Activated naive CD4-positive, alpha-beta T cell (primary cell): ENCODE measurements at regions not wholly inside any gene's neighbourhood (a gene's known extent, or its start where the extent isn't known, plus 50 kb on each side); places are given as distances from the start of the nearest gene placed in this dataset.
"Not testable (repeated sequence)": the region's sequence is repeated elsewhere in the genome, so short reads cannot be mapped to it uniquely, and the experiment has no call there.

Experiments
- DNase-seq, 4 experiments: peaks; one replicate each; lab custom pipeline; 2025; lab: John Stamatoyannopoulos, UW

DNA sequence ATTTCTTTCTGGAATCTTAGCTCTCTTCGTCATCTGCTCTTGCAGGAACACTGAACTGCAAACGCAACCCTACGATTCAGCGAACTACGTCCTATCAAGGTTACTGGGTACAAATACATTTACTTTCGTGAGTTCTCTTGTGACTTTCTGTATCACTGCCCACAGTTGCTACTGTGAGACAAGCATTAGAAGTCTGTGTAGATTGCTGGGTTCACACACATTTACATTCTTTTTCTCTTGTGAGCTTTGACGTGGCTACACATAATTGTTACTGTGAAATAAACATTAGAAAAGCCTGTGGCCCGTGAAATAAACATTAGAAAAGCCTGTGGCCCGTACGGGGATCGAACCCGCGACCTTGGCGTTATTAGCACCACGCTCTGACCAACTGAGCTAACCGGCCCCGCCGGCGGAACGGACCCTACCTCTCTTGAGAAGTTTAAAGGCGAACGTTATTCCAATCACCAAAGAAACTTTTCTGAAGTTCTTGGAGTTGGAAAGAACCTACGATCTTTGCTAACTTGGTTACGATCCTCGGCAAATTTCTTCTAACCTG is 61.2 kb upstream of the ZNF322 start:
- not testable (repeated sequence) for DNase-seq

DNA sequence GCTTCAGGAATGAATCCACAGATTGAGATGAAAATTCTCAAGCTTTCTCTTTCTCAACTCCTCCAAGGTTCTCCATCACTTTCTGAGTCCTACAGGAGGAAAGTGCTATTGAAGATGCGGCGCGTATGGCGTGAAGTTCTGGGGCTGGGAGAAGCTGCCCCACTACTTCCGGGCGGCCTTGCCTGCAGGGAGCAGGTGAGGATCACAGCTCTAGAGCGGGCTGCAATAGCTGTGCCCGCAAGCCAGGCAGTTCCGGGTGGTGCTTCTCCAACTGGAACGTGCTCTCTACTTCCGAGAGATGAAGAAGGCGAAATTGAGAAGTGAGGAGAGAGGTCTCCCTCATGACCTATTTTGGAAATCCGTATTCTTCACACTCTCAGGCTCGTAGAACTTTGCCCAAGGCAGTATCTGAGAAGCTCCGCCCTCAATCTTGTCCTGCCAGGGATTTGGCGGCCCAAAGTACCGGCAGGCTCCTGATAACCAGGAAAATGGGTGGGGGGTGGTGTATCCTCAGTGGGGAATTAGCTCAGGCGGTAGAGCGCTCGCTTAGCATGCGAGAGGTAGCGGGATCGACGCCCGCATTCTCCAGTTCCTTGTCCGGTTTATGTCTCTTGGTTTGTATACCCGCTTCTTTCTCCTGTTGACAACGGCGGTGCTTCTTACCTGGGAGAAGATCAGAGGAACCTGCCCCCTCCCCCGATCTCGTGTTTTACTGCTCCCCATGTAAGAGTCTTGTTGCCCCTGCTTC is 70.6 kb upstream of the ZNF322 start:
- DNase-seq = not testable (repeated sequence)

DNA sequence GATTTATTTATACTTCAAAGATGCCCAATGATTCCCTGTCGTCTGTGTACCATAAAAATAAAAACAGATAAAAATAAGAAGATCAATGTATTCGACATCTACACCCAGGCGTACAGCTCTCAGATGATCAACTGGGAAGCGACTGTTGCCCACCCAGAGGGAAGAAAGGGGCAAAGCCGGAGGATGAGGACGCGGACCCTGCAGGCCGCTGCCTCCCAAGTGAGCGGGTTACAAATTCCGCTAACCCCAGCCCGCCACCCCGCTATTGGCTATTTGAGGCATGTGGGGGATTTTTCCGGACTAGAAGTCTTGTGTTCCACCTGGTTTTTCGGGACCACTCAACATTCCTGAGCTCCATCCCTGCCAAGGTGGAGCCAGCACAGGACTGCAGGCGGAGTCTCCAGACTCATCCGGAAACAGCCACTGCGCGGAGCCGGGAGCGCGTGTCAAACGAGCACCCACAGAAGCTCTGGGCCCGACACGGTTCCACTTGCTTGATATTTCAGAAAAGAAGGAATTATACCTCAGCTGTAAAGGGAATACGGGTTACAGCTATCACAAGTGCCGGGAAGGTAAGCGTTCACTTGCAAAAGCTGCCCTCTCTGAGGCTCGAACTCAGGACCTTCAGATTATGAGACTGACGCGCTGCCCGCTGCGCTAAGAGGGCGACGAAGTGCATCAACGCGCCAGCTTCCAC is 75.4 kb upstream of the ZNF322 start:
- not testable (repeated sequence) for DNase-seq

DNA sequence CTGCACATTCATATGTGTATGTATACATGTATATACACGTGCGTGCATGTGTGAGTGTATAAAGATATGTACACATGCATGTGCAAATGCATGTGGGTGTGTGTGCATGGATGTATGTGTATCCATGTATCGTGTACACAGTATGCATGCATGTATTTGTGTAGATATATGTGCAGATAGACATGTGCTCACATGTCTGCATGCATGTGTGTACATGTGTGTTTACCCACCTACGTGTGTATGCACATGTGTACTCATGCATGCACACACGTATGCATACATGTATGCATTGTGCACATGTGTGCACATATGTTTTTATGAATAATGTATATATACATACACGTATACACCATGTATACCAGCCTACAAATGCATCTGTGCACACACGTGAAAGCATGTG is 80.3 kb upstream of the ZNF322 start:
- no peak for DNase-seq

DNA sequence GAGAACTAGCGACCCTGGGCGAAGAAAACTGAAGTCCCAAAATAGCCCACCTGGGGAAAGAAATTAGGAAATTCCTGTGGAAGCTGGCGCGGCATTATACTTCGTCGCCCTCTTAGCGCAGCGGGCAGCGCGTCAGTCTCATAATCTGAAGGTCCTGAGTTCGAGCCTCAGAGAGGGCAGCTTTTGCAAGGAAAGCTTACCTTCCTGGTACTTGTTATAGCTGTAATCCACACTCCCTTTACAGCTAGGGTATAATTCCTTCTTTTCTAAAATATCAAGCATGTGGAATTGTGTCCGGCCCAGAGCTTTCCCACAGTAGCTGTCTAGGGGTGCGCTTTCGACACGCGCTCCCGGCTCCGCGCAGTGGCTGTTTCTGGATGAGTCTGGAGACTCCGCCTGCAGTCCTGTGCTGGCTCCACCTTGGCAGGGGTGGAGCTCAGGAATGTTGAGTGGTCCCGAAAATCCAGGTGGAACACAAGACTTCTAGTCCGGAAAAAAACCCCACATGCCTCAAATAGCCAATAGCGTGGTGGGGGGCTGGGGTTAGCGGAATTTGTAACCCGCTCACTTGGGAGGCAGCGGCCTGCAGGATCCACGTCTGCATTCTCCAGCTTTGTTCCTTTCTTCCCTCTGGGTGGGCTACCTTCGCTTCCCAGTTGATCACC is 83.7 kb upstream of the ZNF322 start:
- DNase-seq = no peak

DNA sequence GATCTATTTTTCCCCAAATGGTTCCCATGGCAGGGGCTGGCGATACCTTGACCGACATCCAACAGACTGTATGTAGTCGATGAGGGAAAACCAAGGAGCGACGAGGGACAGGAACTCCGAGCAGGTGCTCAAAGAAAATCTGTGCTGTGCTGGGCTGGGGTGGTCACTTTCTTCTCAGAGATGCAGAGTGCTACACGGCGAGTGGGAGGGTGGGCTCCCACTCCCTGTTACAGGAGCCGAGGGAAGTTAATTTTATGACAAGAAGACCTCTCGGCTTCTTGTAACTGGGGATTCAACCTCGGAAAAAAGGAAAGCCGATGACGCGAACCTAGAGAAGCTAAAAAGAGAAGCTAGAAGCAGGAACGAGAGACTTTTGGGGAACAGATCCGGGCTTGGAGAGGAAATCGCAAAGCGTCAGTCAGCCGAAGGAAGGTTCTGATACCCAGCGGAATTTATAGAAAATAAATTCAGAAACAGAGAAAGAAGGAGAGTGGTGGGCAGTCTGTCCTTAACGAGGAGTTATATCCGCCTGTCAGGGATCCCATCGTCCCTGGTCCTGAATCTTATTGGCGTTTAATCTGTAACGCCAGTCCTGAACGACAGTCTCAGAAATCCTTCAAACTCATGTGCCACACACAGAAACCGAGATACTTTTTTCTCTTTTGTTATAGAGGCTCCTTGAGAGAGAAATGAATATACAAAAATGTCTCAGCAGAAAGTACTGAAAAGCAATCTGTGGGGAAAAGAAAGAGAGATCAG is 84.6 kb upstream of the ZNF322 start:
- no peak for DNase-seq

DNA sequence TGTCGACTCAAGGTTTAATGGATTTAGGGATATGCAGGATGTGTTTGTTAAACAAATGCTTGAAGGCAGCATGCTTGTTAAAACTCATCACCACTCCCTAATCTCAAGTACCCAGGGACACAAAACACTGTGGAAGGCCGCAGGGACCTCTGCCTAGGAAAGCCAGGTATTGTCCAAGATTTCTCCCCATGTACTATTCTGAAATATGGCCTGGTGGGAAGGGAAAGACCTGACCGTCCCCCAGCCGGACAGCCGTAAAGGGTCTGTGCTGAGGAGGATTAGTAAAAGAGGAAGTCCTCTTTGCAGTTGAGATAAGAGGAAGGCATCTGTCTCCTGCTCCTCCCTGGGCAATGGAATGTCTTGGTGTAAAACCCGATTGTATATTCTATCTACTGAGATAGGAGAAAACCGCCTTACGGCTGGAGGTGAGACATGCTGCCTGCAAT is 85.3 kb upstream of the ZNF322 start:
- DNase-seq = not testable (repeated sequence)

DNA sequence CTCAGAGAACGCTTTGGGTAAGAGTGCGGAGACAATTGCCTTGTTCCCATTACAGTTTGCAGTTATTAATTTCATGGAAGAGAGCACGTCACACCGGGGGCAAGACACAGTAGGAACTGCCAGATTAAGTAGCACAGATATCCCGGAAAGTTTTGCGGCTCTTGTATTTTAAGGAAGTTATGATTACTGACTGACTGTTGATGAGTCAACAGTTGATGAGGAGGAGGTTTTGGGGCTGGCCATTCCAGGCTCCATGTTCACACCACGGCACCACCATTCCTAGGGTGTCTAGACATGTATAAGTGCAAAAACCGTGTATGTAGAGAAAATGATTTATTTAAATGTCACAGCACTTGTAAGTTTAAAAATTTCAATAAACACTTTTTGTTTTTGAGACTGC is 86.4 kb upstream of the ZNF322 start:
- DNase-seq = not testable (repeated sequence)

DNA sequence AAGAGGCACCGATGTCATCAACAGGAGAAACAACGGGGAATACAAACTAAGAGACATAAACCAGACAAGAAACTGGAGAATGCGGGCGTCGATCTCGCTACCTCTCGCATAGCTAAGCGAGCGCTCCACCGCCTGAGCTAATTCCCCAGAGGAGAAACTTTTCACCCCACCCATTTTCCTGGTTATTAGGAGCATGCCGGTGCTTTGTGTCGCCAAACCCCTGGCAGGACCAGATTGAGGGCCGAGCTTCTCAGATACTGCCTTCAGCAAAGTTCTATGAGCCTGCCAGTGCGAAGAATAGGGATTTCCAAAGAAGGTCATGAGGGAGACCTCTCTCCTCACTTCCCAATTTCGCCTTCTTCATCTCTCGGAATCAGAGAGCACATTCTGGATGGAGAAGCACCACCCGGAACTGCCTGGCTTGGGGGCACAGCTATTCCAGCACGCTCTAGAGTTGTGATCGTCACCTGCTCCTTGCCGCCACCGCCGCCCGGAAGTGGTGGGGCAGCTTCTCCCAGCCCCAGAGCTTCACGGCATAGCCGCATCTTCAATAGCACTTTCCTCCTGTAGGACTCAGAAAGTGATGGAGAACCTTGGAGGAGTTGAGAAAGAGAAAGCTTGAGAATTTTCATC is 89.7 kb upstream of the ZNF322 start:
- not testable (repeated sequence) for DNase-seq

DNA sequence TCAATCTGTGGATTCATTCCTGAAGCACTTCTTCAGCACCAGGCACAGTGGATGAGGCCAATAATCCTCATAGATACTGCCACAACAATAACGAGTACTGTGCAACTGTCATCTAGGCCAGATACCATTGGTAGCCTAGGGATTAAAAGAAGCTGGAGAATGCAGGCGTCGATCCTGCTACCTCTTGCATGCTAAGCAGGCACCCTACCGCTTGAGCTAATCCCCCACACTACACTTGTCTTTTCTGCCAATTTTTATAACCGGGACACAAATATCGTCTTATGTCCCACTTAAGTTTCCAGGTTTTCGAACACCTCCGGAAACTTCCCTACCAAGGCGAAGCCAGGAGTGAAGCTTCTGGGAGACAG is 90.2 kb upstream of the ZNF322 start:
- not testable (repeated sequence) for DNase-seq

DNA sequence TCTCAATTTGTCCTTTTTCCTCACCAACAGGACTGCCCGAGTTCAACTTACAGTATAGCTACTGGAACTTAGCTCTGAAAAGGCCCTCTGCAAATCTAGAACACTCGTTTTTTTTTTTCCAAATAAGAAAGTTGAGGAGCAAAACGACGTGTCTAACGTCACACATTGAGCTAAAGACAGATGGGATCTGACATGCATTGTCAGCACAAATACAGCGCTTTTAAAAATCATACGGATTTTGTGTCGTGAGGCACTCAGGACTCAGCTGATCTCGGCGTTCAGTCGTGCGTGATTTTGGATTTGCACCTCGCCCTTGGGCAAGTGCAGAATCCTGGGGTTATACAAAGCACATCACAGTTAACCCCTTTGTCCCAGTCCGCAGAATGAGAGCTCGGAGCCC is 94.7 kb upstream of the ZNF322 start:
- DNase-seq = no peak

DNA sequence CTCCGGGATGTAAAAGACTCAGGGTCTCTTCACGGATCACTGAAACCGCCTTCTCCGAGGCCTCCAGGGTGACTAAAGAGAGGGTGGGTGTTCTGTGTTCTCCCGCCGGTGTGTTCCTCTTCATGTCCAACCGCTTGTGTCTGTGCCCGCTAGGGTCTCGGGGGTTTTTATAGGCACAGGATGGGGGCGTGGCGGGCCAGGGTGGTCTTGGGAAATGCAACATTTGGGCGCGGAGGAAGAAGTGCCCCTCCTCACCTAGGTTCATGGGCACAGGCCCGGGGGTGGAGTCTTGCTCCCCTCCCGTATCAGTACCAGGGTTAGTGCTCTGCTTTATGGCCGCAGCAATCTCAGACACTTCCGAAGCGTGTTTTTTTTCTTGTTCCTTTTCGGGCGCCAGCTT is 95.3 kb upstream of the ZNF322 start:
- DNase-seq = not testable (repeated sequence)

DNA sequence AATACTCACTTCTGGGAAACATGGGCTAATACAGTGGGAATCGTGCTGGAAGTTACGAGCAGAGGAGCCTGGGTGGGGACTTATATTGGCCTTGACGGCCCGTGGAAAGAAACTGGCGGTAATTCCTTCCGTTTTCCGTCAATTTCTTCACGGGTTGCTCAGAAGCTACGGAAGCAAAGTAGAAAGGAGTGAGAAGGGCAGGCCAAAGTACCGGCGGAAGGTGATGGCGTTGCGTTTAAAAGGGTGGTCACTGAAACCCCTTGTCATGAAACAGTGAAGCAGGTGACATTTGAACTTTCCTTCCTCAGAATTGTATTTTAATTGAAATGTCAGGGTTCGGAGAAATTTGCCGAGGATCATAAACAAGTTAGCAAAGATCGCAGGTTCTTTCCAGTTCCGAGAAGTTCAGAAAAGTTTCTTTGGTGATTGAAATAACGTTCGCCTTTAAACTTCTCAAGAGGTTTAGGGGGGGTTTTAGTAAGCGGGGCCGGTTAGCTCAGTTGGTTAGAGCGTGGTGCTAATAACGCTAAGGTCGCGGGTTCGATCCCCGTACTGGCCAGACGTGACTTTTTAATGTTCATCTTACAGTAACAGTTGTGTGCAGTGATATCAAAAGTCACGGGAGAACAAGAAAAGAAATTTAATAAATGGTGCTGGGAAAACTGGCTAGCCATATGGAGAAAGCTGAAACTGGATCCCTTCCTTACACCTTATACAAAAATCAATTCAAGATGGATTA is 96.7 kb upstream of the ZNF322 start:
- not testable (repeated sequence) for DNase-seq

DNA sequence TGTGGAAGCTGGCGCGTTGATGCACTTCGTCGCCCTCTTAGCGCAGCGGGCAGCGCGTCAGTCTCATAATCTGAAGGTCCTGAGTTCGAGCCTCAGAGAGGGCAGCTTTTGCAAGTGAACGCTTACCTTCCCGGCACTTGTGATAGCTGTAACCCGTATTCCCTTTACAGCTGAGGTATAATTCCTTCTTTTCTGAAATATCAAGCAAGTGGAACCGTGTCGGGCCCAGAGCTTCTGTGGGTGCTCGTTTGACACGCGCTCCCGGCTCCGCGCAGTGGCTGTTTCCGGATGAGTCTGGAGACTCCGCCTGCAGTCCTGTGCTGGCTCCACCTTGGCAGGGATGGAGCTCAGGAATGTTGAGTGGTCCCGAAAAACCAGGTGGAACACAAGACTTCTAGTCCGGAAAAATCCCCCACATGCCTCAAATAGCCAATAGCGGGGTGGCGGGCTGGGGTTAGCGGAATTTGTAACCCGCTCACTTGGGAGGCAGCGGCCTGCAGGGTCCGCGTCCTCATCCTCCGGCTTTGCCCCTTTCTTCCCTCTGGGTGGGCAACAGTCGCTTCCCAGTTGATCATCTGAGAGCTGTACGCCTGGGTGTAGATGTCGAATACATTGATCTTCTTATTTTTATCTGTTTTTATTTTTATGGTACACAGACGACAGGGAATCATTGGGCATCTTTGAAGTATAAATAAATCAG is 106.8 kb upstream of the ZNF322 start:
- not testable (repeated sequence) for DNase-seq

DNA sequence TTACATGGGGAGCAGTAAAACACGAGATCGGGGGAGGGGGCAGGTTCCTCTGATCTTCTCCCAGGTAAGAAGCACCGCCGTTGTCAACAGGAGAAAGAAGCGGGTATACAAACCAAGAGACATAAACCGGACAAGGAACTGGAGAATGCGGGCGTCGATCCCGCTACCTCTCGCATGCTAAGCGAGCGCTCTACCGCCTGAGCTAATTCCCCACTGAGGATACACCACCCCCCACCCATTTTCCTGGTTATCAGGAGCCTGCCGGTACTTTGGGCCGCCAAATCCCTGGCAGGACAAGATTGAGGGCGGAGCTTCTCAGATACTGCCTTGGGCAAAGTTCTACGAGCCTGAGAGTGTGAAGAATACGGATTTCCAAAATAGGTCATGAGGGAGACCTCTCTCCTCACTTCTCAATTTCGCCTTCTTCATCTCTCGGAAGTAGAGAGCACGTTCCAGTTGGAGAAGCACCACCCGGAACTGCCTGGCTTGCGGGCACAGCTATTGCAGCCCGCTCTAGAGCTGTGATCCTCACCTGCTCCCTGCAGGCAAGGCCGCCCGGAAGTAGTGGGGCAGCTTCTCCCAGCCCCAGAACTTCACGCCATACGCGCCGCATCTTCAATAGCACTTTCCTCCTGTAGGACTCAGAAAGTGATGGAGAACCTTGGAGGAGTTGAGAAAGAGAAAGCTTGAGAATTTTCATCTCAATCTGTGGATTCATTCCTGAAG is 111.6 kb upstream of the ZNF322 start:
- not testable (repeated sequence) for DNase-seq

DNA sequence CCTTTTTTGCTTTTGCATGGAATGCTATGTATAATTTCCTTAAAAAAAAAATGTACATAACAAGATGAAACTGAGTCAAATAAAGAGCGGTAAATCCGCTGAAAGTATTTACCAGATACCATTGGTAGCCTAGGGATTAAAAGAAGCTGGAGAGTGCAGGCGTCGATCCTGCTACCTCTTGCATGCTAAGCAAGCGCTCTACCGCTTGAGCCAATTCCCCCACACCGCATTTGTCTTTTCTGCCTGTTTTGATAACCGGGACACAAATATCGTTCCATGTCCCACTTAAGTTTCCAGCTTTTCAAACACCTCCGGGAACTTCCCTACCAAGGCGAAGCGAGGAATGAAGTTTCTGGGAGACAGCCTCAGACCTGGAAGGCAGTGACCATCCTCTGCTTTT is 113.9 kb upstream of the ZNF322 start:
- DNase-seq = not testable (repeated sequence)

DNA sequence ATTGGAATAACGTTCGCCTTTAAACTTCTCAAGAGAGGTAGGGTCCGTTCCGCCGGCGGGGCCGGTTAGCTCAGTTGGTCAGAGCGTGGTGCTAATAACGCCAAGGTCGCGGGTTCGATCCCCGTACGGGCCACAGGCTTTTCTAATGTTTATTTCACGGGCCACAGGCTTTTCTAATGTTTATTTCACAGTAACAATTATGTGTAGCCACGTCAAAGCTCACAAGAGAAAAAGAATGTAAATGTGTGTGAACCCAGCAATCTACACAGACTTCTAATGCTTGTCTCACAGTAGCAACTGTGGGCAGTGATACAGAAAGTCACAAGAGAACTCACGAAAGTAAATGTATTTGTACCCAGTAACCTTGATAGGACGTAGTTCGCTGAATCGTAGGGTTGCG is 121.0 kb upstream of the ZNF322 start:
- not testable (repeated sequence) for DNase-seq

DNA sequence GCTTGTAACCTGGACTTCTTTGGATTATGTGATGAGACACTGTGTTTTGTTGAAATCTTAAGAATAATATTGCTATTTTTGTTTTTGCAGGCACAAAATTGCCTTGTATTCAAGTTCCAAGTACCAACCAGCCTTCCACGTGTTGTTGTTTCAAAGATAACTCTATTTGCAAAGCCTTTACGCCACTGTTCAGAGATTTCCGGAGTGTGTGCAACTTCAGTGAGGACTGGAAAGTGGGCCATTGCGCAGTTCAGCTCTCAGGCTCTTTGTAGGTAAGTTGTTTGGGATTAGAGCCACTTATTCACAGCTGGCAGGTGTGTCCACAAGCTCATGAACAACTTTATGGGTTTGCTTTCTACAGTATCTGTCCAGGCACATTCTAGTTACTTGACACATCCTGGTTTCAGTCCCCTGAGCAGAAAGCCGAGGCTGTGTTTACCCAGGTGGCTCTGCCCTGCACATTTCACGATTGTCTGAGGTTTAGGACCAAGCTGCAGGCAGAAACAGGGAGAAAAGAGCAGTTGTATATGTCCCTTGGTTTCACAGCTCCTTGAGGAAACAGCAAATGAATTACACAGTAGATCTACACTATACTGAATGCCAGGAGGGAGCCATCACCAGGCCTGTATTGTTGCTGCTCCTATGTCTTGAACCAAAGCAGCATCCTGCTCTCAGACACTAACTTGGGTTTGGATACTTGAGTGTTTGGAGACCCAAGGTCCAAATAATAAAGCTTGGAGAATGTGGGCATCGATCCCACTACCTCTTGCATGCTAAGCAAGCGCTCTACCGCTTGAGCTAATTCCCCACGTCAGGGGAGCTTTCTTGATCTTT is 136.1 kb upstream of the ZNF322 start:
- DNase-seq = not testable (repeated sequence)
